Fibroblast of villous mesenchyme (primary cell): ENCODE measurements at regions not wholly inside any gene's neighbourhood (a gene's known extent, or its start where the extent isn't known, plus 50 kb on each side); places are given as distances from the start of the nearest gene placed in this dataset.

Experiments used
- DNase-seq: peaks from one replicate; pipeline ENCODE4 v3.0.0-alpha.2; 2010; ENCODE audit warnings: low read depth
- H3K4me3 ChIP-seq: 2 replicates; pipeline ENCODE4 v1.5.1; 2011; ENCODE audit warnings: low read depth, mild to moderate bottlenecking, low read length
- CTCF ChIP-seq: IDR thresholded peaks from 2 replicates; pipeline ENCODE4 v1.5.1; 2012; ENCODE audit warnings: low read depth, mild to moderate bottlenecking, low read length; ENCODE audit not compliant: insufficient read depth

- DNase-seq: no peak
- no peak overlapping the region for H3K4me3 ChIP-seq
- no peak for TF ChIP-seq CTCF
Measured at GRCh38 chr6:90356012-90356421, 59.4 kb upstream of the BACH2 start.

- TF ChIP-seq CTCF: no peak
- no peak for DNase-seq
Measured at GRCh38 chr6:90354961-90355360, 58.3 kb upstream of the BACH2 start.

GRCh38 chr6:90351696-90352095, 55.1 kb upstream of the BACH2 start:
- no peak overlapping the region for H3K4me3 ChIP-seq
- TF ChIP-seq CTCF: no peak
- no peak for DNase-seq

More at GRCh38 chr6:90354961-90355360, 58.3 kb upstream of the BACH2 start:
- no peak overlapping the region for H3K4me3 ChIP-seq

- no peak overlapping the region for H3K4me3 ChIP-seq
- no peak for TF ChIP-seq CTCF
- DNase-seq: no peak
Measured at GRCh38 chr6:90350689-90351554, 54.3 kb upstream of the BACH2 start.

- no peak for TF ChIP-seq CTCF
- DNase-seq: no peak
- no peak overlapping the region for H3K4me3 ChIP-seq
Measured at GRCh38 chr6:90347411-90347851, 50.8 kb upstream of the BACH2 start.

GRCh38 chr6:90346729-90347128, 50.1 kb upstream of the BACH2 start:
- DNase-seq: no peak
- H3K4me3 ChIP-seq: no peak overlapping the region
- TF ChIP-seq CTCF: no peak
